OCI-LY3 (cell line): ENCODE measurements at regions not wholly inside any gene's neighbourhood (a gene's known extent, or its start where the extent isn't known, plus 50 kb on each side); places are given as distances from the start of the nearest gene placed in this dataset.

ENCODE experiments used
- CTCF ChIP-seq: fragments of 200-600, 300-600 bp; sonication (generic); IDR thresholded peaks from 2 replicates; pipeline ENCODE4 v1.5.1; 2014; ENCODE audit warnings: antibody characterized with exemption, low read length, low read depth
- EZH2phosphoT487 ChIP-seq: fragments of 200-600 bp; shearing (Covaris generic); IDR thresholded peaks from 2 replicates; pipeline ENCODE4 v1.6.1; 2018; ENCODE audit warnings: antibody characterized with exemption, mixed run types, low read depth

- TF ChIP-seq CTCF (no peak), EZH2phosphoT487 (no peak)
Observed at GRCh38 chr6:145415616-145416015, 319.7 kb downstream of the EPM2A start.
